Tibial artery (tissue), 4 donors: ENCODE measurements at regions not wholly inside any gene's neighbourhood (a gene's known extent, or its start where the extent isn't known, plus 50 kb on each side); places are given as distances from the start of the nearest gene placed in this dataset.

Experiments
- DNase-seq, 2 donors: peaks; one replicate each; pipeline ENCODE4 v3.0.0-alpha.2; 2019
- H3K27ac ChIP-seq, 2 donors: fragments of 200-600 bp; sonication (generic) in 1 of 2; 1 replicate in 1 of 2; 2 replicates in 1 of 2; pipeline ENCODE4 v1.5.1; 2018 to 2019; ENCODE audit warnings: mild to moderate bottlenecking in 1 of 2
- H3K27me3 ChIP-seq, 2 donors: fragments of 200-600 bp; sonication (generic) in 1 of 2; one replicate each; pipeline versions ENCODE4 v1.5.1 to v1.6.0; 2016 to 2019
- H3K36me3 ChIP-seq, 3 donors: fragments of 200-600 bp; sonication (generic) in 2 of 3; one replicate each; pipeline ENCODE4 v1.5.1; 2016 to 2019; ENCODE audit warnings: mild to moderate bottlenecking in 2 of 3
- H3K4me1 ChIP-seq, 4 donors: fragments of 200-600 bp; sonication (generic) in 2 of 4; 1 replicate in 3 of 4; 2 replicates in 1 of 4; pipeline ENCODE4 v1.5.1; 2016 to 2019
- H3K4me3 ChIP-seq, 2 donors: fragments of 200-600 bp; sonication (generic) in 1 of 2; 1 replicate in 1 of 2; 2 replicates in 1 of 2; pipeline ENCODE4 v1.5.1; 2018 to 2019; ENCODE audit warnings: mild to moderate bottlenecking in 2 of 2
- H3K9me3 ChIP-seq, 3 donors: fragments of 200-600 bp; sonication (generic) in 1 of 3; one replicate each; pipeline ENCODE4 v1.5.1; 2016 to 2019
- intact Hi-C: fragments of 100-400 bp; cut with DNase I; formaldehyde crosslinking; loops from one replicate; pipeline ENCODE4 v1.15.0; 2023; ENCODE audit warnings: low total_unique reads
- TF ChIP-seq, protein P1 (sequence below), 2 experiments: fragments of 200-600 bp in 1 of 2; fragments of 450-650 bp in 1 of 2; IDR thresholded peaks; one replicate each; pipeline ENCODE4 v1.5.1; 2017 to 2019; ENCODE audit warnings: antibody characterized with exemption in 2 of 2, mild to moderate bottlenecking in 1 of 2, moderate library complexity in 1 of 2

DNA sequence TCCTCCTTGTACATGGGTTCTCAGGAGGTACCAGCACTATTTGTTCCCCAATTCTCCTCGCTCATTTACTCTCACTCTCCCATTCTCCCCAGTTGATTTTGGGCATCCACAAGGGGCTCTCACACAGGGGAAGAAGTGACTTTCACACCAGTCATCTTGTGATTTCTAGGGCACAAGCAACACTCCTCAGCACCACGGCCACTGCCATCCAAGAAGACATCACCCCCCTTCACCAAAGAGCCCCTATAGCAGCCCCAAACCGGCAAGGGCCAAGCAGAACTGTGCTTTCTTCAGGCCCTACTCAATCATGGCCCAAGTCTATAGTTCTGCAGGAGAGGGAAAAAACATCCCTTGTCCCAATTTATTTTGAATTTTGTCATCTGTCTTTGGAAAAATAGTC is 209.2 kb upstream of the ARL4C start:
- DNase-seq, result no peak
- H3K4me1 ChIP-seq, result no peaks in the 10 kb centered on the region
- H3K4me3 ChIP-seq, result no peak overlapping the region
- H3K9me3 ChIP-seq, result no peaks in the 10 kb centered on the region
- intact Hi-C loops, result no loop called here
- no peak overlapping the region for H3K27ac ChIP-seq
- peaks cover 0 to 5% of the 10 kb centered on the region in 2 donors for H3K27me3 ChIP-seq
- TF ChIP-seq, protein P1, sequence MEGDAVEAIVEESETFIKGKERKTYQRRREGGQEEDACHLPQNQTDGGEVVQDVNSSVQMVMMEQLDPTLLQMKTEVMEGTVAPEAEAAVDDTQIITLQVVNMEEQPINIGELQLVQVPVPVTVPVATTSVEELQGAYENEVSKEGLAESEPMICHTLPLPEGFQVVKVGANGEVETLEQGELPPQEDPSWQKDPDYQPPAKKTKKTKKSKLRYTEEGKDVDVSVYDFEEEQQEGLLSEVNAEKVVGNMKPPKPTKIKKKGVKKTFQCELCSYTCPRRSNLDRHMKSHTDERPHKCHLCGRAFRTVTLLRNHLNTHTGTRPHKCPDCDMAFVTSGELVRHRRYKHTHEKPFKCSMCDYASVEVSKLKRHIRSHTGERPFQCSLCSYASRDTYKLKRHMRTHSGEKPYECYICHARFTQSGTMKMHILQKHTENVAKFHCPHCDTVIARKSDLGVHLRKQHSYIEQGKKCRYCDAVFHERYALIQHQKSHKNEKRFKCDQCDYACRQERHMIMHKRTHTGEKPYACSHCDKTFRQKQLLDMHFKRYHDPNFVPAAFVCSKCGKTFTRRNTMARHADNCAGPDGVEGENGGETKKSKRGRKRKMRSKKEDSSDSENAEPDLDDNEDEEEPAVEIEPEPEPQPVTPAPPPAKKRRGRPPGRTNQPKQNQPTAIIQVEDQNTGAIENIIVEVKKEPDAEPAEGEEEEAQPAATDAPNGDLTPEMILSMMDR (IDR thresholded peaks at IDR 0.05), result no peak
- no peaks in the 10 kb centered on the region for H3K36me3 ChIP-seq

DNA sequence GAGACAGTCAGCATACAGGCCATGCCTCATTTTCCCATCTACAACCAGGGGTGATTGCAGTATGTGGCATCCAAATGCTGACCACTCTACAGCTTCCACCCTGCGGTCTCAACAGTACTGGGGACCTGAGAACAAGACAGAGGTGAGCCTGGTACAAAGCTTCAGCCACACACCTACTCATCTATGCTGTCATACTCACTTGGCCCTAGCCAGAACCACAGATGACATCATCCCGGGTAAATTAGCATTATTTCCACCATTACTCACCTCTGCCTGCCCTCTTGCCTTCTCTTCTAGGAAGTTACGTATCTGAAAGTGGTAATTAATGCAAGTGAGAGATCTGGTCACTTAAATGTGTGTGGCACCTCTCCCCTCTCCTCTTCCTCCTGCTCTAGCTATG is 208.2 kb upstream of the ARL4C start:
- no peak for DNase-seq
- H3K27ac ChIP-seq, result no peak overlapping the region
- H3K36me3 ChIP-seq, result no peaks in the 10 kb centered on the region
- no peaks in the 10 kb centered on the region for H3K9me3 ChIP-seq
- peaks cover 0 to 5% of the 10 kb centered on the region in 2 donors for H3K27me3 ChIP-seq
- H3K4me1 ChIP-seq, result no peaks in the 10 kb centered on the region
- intact Hi-C loops, result no loop called here
- TF ChIP-seq, protein P1 (IDR thresholded peaks at IDR 0.05), result no peak
- H3K4me3 ChIP-seq, result no peak overlapping the region

DNA sequence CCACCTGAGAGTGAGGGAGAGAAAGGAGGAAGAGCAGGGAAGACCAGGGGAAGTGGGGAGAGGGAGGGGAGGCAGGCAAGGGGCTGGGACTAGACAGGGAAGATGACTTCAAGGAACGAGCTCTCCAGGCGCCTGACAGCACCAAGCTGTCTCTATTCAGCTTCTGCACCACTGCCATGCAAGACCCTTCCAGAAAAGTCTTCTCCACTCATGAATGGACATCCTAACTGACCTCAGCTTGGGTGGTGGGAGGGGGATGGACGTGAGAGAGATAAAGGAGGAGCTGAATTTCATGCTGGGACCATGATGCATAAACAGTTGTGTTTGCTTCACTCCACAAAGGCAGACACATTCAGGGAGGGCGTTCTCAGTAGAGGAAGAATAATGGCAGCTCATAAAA is 206.4 kb upstream of the ARL4C start:
- Histone ChIP-seq H3K27me3 (peaks cover 0 to 5% of the 10 kb centered on the region in 2 donors), H3K4me1 (no peaks in the 10 kb centered on the region), H3K4me3 (no peak overlapping the region), H3K27ac (no peak overlapping the region), H3K9me3 (no peaks in the 10 kb centered on the region), H3K36me3 (no peaks in the 10 kb centered on the region)
- intact Hi-C loops, result no loop called here
- no peak for DNase-seq
- TF ChIP-seq, protein P1 (IDR thresholded peaks at IDR 0.05), result no peak

DNA sequence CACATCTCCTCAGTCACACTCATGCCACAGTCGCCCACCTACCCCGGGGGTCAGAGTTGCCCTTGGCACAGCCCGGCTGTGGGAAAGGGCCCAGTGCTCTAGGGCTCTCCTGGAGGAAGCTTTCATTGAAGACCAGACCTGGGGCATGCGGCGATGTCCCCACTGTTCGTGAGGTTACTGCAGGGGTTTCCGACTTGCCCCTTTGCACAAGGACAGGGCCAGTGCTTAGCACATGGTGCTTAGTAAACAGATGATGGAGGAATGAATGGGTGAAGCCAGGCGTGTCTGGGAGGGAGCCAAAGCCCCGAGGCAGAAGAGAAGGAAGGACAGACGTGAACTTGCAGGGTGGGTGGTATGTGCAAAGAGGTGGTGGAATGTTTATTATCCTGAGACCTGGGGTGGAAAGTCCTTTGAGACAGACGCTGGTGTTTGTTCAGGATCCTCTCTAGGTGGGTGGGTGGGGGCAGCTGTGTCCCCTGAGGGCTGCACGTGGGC is 205.9 kb upstream of the ARL4C start:
- peaks cover 0 to 5% of the 10 kb centered on the region in 2 donors for H3K27me3 ChIP-seq
- DNase-seq, result no peak
- intact Hi-C loops, result no loop called here
- no peaks in the 10 kb centered on the region for H3K4me1 ChIP-seq
- no peak overlapping the region for H3K4me3 ChIP-seq
- no peak overlapping the region for H3K27ac ChIP-seq
- H3K36me3 ChIP-seq, result no peaks in the 10 kb centered on the region
- TF ChIP-seq, protein P1 (IDR thresholded peaks at IDR 0.05), result no peak
- no peaks in the 10 kb centered on the region for H3K9me3 ChIP-seq

DNA sequence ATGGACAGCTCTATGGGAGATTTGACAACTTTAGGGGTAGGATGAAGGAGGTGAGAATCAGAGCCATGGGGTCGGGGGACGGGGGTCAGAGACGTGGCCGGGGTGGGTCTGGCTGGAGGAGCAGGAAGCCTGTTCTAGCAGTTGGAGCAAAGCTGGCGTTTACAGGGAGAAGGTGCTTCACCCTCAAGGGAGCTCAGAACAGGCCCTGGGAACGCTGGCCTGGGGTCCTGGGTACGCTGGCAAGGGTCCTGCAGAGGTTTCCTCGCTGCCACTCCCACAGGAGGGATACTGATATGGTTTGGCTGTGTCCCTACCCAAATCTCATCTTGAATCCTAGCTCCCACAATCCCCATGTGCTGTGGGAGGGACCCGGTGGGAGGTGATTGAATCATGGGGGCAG is 205.0 kb upstream of the ARL4C start:
- H3K4me3 ChIP-seq, result no peak overlapping the region
- no peaks in the 10 kb centered on the region for H3K4me1 ChIP-seq
- no peak for DNase-seq
- TF ChIP-seq, protein P1 (IDR thresholded peaks at IDR 0.05), result no peak
- intact Hi-C loops, result no loop called here
- peaks cover 0 to 7% (median 4%) of the 10 kb centered on the region in 3 donors for H3K9me3 ChIP-seq
- peaks cover 0 to 5% of the 10 kb centered on the region in 2 donors for H3K27me3 ChIP-seq
- no peak overlapping the region for H3K27ac ChIP-seq
- H3K36me3 ChIP-seq, result no peaks in the 10 kb centered on the region

DNA sequence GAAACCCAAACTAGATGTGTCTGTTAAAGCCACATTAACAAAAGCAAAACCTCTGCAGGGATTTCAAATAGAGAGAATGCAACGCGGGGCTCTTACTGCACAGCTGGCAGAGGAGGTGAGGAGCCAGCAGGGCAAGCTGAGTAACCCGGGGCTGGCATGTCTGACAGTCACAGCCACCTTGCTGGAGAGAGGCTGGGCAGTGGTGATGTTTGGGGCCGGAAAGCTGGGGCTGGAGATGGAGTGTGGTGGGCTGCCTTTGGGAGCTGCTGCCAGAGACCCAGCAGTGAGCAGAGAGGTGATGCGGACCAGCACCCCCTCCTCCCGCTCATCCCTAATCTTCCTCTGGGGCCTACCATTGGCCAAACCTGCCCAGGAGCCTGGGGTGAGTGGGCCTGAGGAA is 204.5 kb upstream of the ARL4C start:
- no peak for DNase-seq
- H3K36me3 ChIP-seq, result no peaks in the 10 kb centered on the region
- H3K27ac ChIP-seq, result no peak overlapping the region
- H3K27me3 ChIP-seq, result peaks cover 0 to 5% of the 10 kb centered on the region in 2 donors
- H3K4me3 ChIP-seq, result no peak overlapping the region
- intact Hi-C loops, result no loop called here
- no peaks in the 10 kb centered on the region for H3K4me1 ChIP-seq
- TF ChIP-seq, protein P1 (IDR thresholded peaks at IDR 0.05), result no peak
- peaks cover 0 to 7% (median 4%) of the 10 kb centered on the region in 3 donors for H3K9me3 ChIP-seq
